Right lobe of liver (tissue), 4 donors: ENCODE measurements at regions not wholly inside any gene's neighbourhood (a gene's known extent, or its start where the extent isn't known, plus 50 kb on each side); places are given as distances from the start of the nearest gene placed in this dataset.

ENCODE experiments used
- CTCF ChIP-seq, 4 donors: fragments of 200-600 bp in 3 of 4; fragments of 450-650 bp in 1 of 4; IDR thresholded peaks; one replicate each; pipeline versions ENCODE4 v1.5.1 to v1.8.0; 2016 to 2022; ENCODE audit warnings: antibody characterized with exemption in 4 of 4, mild to moderate bottlenecking in 2 of 4
- POLR2A ChIP-seq: fragments of 450-650 bp; IDR thresholded peaks from one replicate; pipeline ENCODE4 v1.6.1; 2017; ENCODE audit warnings: antibody characterized with exemption, mild to moderate bottlenecking
- donor health status: DM: no; HTN: no; CAD: no.
- donor health status: DM: no; HTN: no; CAD: no.
- donor health status: DM: no; HTN: yes; CAD: no.

- TF ChIP-seq POLR2A, result no peak
- no peak for TF ChIP-seq CTCF (IDR thresholded peaks at IDR 0.05)
These were observed 652.2 kb upstream of the PCDH20 start for GRCh38 chr13:62067821-62068220.
